HCT116 (cell line): ENCODE measurements at regions not wholly inside any gene's neighbourhood (a gene's known extent, or its start where the extent isn't known, plus 50 kb on each side); places are given as distances from the start of the nearest gene placed in this dataset.

Experiments used
- ATAC-seq: fragments of 200-7000 bp; cut with Tn5 transposase; 2 replicates; pipeline ENCODE4 v1.9.1; 2020; ENCODE audit warnings: mild to moderate bottlenecking, moderate library complexity
- BruUV-seq: library from RNA; stranded (reverse); fragments of 400-500 nt; replicated peaks from 2 replicates; lab custom pipeline; 2021; lab: Mats Ljungman, UMichigan
- CTCF ChIA-PET: fragments of 300-600 bp; sonication (Branson Sonifier 250); formaldehyde crosslinking; loops from one replicate; lab custom pipeline; 2021; ENCODE audit warnings: antibody characterized with exemption; lab: Charles Lee
- POLR2A ChIA-PET: fragments of 300-600, 350-600 bp; sonication (Branson Sonifier 250); formaldehyde crosslinking; loops from one replicate; lab custom pipeline; 2021; ENCODE audit warnings: antibody characterized with exemption; lab: Charles Lee
- RAD21 ChIA-PET, 2 experiments: fragments of 300-600 bp; sonication (Branson Sonifier 250); formaldehyde crosslinking; loops; one replicate each; lab custom pipeline; 2023; ENCODE audit warnings: low total read pairs in 2 of 2; ENCODE audit not compliant: uncharacterized antibody in 2 of 2, unreplicated experiment in 2 of 2, low non-redundant PET in 1 of 2; lab: Charles Lee
- DNase-seq: peaks from one replicate; pipeline ENCODE4 v3.0.0-alpha.2; 2010; ENCODE audit warnings: low read depth, low spot score
- H2AFZ ChIP-seq: fragments of 200-600 bp; shearing (Covaris generic), sonication (generic); 2 replicates; pipeline ENCODE4 v1.6.1; 2017; ENCODE audit warnings: low read depth, mixed run types, mixed read lengths, antibody characterized with exemption, low read length; ENCODE audit not compliant: poor library complexity, severe bottlenecking
- H3K27ac ChIP-seq: 2 replicates; pipeline ENCODE4 v1.5.1; 2012; ENCODE audit warnings: low read depth, low read length
- H3K27me3 ChIP-seq: fragments of 200-600 bp; sonication (generic); 2 replicates; pipeline ENCODE4 v1.6.1; 2016; ENCODE audit warnings: mixed run types, low read length, mixed read lengths; ENCODE audit not compliant: insufficient read depth
- H3K36me3 ChIP-seq, 2 experiments: fragments of 200-500 bp in 1 of 2; fragments of 200-600 bp in 1 of 2; sonication (Bioruptor generic) in 1 of 2; sonication (generic) in 1 of 2; 2 replicates each; pipeline versions ENCODE4 v1.5.1 to v1.6.1; 2014 to 2016; ENCODE audit warnings: low read length in 2 of 2, inconsistent platforms in 1 of 2, mixed read lengths in 1 of 2, mixed run types in 1 of 2; ENCODE audit not compliant: insufficient read depth in 2 of 2, control insufficient read depth in 1 of 2
- H3K4me1 ChIP-seq, 2 experiments: fragments of 200-600 bp in 1 of 2; sonication (generic) in 1 of 2; 2 replicates each; pipeline versions ENCODE4 v1.5.1 to v1.6.1; 2012 to 2017; ENCODE audit warnings: low read length in 2 of 2, inconsistent platforms in 1 of 2, mild to moderate bottlenecking in 1 of 2, mixed read lengths in 1 of 2, mixed run types in 1 of 2, moderate library complexity in 1 of 2; ENCODE audit not compliant: insufficient read depth in 2 of 2, control insufficient read depth in 1 of 2
- H3K4me2 ChIP-seq: fragments of 200-600 bp; sonication (generic); 2 replicates; pipeline ENCODE4 v1.6.1; 2017; ENCODE audit warnings: mixed run types, low read length, mixed read lengths
- H3K4me3 ChIP-seq, 2 experiments: fragments of 200-600 bp in 1 of 2; sonication (generic) in 1 of 2; replicated peaks in 1 of 2; 2 replicates each; pipeline ENCODE4 v1.5.1; 2011 to 2016; ENCODE audit warnings: low read length in 2 of 2, control low read depth in 1 of 2, low read depth in 1 of 2, mild to moderate bottlenecking in 1 of 2, mixed read lengths in 1 of 2, mixed run types in 1 of 2
- H3K79me2 ChIP-seq: fragments of 200-600 bp; sonication (generic); 2 replicates; pipeline ENCODE4 v1.6.1; 2017; ENCODE audit warnings: mild to moderate bottlenecking, mixed run types, low read length, moderate library complexity, mixed read lengths; ENCODE audit not compliant: insufficient read depth
- H3K9ac ChIP-seq: fragments of 200-600 bp; sonication (generic); 2 replicates; pipeline ENCODE4 v1.6.1; 2016; ENCODE audit warnings: low read length, mixed read lengths
- H3K9me2 ChIP-seq: fragments of 200-600 bp; sonication (generic), shearing (Covaris generic); 2 replicates; pipeline ENCODE4 v1.6.1; 2017; ENCODE audit warnings: mixed run types, mild to moderate bottlenecking, moderate library complexity; ENCODE audit not compliant: insufficient read depth
- H3K9me3 ChIP-seq, 2 experiments: fragments of 200-500 bp in 1 of 2; fragments of 200-600 bp in 1 of 2; sonication (Bioruptor generic) in 1 of 2; sonication (generic) in 1 of 2; 2 replicates each; pipeline ENCODE4 v1.6.1; 2014 to 2017; ENCODE audit warnings: low read length in 2 of 2, mixed read lengths in 2 of 2, inconsistent platforms in 1 of 2, low read depth in 1 of 2, mild to moderate bottlenecking in 1 of 2, mixed run types in 1 of 2, moderate library complexity in 1 of 2; ENCODE audit not compliant: control insufficient read depth in 1 of 2, insufficient read depth in 1 of 2
- H4K20me1 ChIP-seq: fragments of 200-600 bp; sonication (generic), shearing (Covaris generic); 2 replicates; pipeline ENCODE4 v1.6.1; 2017; ENCODE audit warnings: mixed run types, mild to moderate bottlenecking, moderate library complexity; ENCODE audit not compliant: insufficient read depth
- ATF3 ChIP-seq: IDR thresholded peaks from 2 replicates; pipeline ENCODE4 v1.6.1; 2012
- CBX3 ChIP-seq: IDR thresholded peaks from 2 replicates; pipeline ENCODE4 v1.6.1; 2012; ENCODE audit warnings: low read depth
- CTCF ChIP-seq, 3 experiments: fragments of 200-600 bp in 1 of 3; sonication (generic) in 1 of 3; IDR thresholded peaks in 2 of 3; conservative IDR thresholded peaks in 1 of 3; 2 replicates each; pipeline ENCODE4 v1.5.1; 2012 to 2017; ENCODE audit warnings: low read depth in 2 of 3, low read length in 2 of 3, antibody characterized with exemption in 1 of 3, borderline replicate concordance in 1 of 3, control low read depth in 1 of 3, mild to moderate bottlenecking in 1 of 3, mixed read lengths in 1 of 3, mixed run types in 1 of 3, moderate library complexity in 1 of 3; ENCODE audit not compliant: insufficient read depth in 1 of 3
- EZH2phosphoT487 ChIP-seq: fragments of 200-600 bp; IDR thresholded peaks from 2 replicates; pipeline ENCODE4 v1.6.1; 2018; ENCODE audit warnings: antibody characterized with exemption, borderline replicate concordance
- POLR2A ChIP-seq: IDR thresholded peaks from 2 replicates; pipeline ENCODE4 v1.7.0; 2011; ENCODE audit warnings: borderline replicate concordance; ENCODE audit not compliant: insufficient read depth, insufficient read length; ENCODE audit errors: extremely low read depth
- RAD21 ChIP-seq: IDR thresholded peaks from 2 replicates; pipeline ENCODE4 v1.6.1; 2012; ENCODE audit warnings: low read depth, mild to moderate bottlenecking
- SIN3A ChIP-seq: IDR thresholded peaks from 2 replicates; pipeline ENCODE4 v1.6.1; 2012; ENCODE audit warnings: low read depth
- SP1 ChIP-seq: IDR thresholded peaks from 2 replicates; pipeline ENCODE4 v1.6.1; 2012; ENCODE audit warnings: low read depth
- SRF ChIP-seq: IDR thresholded peaks from 2 replicates; pipeline ENCODE4 v1.6.1; 2012; ENCODE audit warnings: low read depth
- YY1 ChIP-seq: IDR thresholded peaks from 2 replicates; pipeline ENCODE4 v1.6.1; 2011; ENCODE audit warnings: low read length, low read depth, moderate library complexity, mild to moderate bottlenecking; ENCODE audit not compliant: insufficient replicate concordance; ENCODE audit errors: extremely low read depth
- ZBTB33 ChIP-seq: IDR thresholded peaks from 2 replicates; pipeline ENCODE4 v1.6.1; 2011; ENCODE audit warnings: mild to moderate bottlenecking, low read length, moderate library complexity; ENCODE audit not compliant: insufficient replicate concordance; ENCODE audit errors: extremely low read depth
- intact Hi-C: fragments of 100-400 bp; cut with micrococcal nuclease; formaldehyde crosslinking; loops from 2 replicates; pipeline ENCODE4 v1.10.0; 2022

- TF ChIP-seq ZBTB33 (no peak), POLR2A (no peak), ATF3 (no peak), SIN3A (no peak)
- TF ChIP-seq, all 23 proteins: peak for 0
- POLR2A ChIA-PET, result no interaction called here
- no TSS peak for BruUV-seq
- intact Hi-C loops, result no loop called here
- CTCF ChIA-PET, result no interaction called here
- no peaks in the 10 kb centered on the region for H3K36me3 ChIP-seq
- no peaks in the 10 kb centered on the region for H3K9me3 ChIP-seq
- no peak overlapping the region for H3K9ac ChIP-seq
- no peaks in the 10 kb centered on the region for H3K4me1 ChIP-seq
- no peak for DNase-seq
- no peak for ATAC-seq
- H4K20me1 ChIP-seq, result no peaks in the 10 kb centered on the region
- RAD21 ChIA-PET, result no interaction called here
- H3K4me2 ChIP-seq, result no peak overlapping the region
- peaks cover 3% of the 10 kb centered on the region; the same call in 1 of the 2 replicates for H3K9me2 ChIP-seq
- no peaks in the 10 kb centered on the region for H3K79me2 ChIP-seq
- no peak overlapping the region for H2AFZ ChIP-seq
- no peak overlapping the region for H3K27ac ChIP-seq
- no peaks in the 10 kb centered on the region for H3K27me3 ChIP-seq
- no peak overlapping the region for H3K4me3 ChIP-seq
These were observed 294.1 kb downstream of the KCNRG start for GRCh38 chr13:50309318-50309717.

- RAD21 ChIA-PET, result no interaction called here
- Histone ChIP-seq H3K9me2 (peaks cover 3% of the 10 kb centered on the region; the same call in 1 of the 2 replicates), H3K4me1 (no peaks in the 10 kb centered on the region), H3K9ac (no peak overlapping the region), H2AFZ (no peak overlapping the region), H3K27ac (no peak overlapping the region), H3K36me3 (no peaks in the 10 kb centered on the region), H3K4me3 (no peak overlapping the region), H3K4me2 (no peak overlapping the region), H3K27me3 (no peaks in the 10 kb centered on the region), H3K9me3 (no peaks in the 10 kb centered on the region), H3K79me2 (no peaks in the 10 kb centered on the region), H4K20me1 (no peaks in the 10 kb centered on the region)
- DNase-seq, result no peak
- BruUV-seq, result no TSS peak
- no peak for TF ChIP-seq YY1
- TF ChIP-seq CTCF (IDR thresholded peaks at IDR 0.05 in 2 of 3, conservative IDR thresholded peaks at IDR 0.05 in 1 of 3; ENCODE audit: borderline replicate concordance in 1 of 3, insufficient read depth in 1 of 3, low read depth in 2 of 3, low read length in 2 of 3), result no peak
- no peak for TF ChIP-seq POLR2A
- TF ChIP-seq CBX3, result no peak
- TF ChIP-seq ATF3, result no peak
- no peak for TF ChIP-seq SRF
- no peak for TF ChIP-seq RAD21
- no peak for TF ChIP-seq EZH2phosphoT487
- no peak for TF ChIP-seq SIN3A
- no peak for TF ChIP-seq SP1
- intact Hi-C loops, result no loop called here
- CTCF ChIA-PET, result no interaction called here
- no peak for ATAC-seq
- POLR2A ChIA-PET, result no interaction called here
These were observed 294.8 kb downstream of the KCNRG start for GRCh38 chr13:50309882-50310594.
